ENCODE measurements at regions not wholly inside any gene's neighbourhood (a gene's known extent, or its start where the extent isn't known, plus 50 kb on each side); places are given as distances from the start of the nearest gene placed in this dataset.

DNA sequence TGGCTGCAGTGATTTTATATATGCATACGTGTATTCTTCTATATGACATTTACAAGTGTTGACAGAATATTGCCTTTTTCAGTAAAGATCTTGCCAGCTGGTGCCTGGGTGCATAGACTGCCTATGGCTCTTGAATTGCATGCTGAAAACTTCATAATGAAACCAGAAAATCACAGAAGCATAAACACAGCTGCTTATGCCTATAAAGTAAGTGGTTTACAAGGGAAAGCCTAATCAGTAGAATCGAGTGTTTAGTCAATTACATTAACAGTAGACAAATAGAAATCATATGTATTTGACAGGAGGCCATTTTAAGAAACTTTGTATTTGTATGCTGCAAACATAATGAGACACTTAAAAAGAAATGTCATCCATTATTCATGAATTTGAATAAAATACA lies 82.5 kb downstream of the TMEM168 start:
- no peak for TF ChIP-seq SIN3A (IDR thresholded peaks at IDR 0.05; ENCODE audit: borderline replicate concordance, insufficient read depth, low read depth, low read length)
- TF ChIP-seq, protein P1, sequence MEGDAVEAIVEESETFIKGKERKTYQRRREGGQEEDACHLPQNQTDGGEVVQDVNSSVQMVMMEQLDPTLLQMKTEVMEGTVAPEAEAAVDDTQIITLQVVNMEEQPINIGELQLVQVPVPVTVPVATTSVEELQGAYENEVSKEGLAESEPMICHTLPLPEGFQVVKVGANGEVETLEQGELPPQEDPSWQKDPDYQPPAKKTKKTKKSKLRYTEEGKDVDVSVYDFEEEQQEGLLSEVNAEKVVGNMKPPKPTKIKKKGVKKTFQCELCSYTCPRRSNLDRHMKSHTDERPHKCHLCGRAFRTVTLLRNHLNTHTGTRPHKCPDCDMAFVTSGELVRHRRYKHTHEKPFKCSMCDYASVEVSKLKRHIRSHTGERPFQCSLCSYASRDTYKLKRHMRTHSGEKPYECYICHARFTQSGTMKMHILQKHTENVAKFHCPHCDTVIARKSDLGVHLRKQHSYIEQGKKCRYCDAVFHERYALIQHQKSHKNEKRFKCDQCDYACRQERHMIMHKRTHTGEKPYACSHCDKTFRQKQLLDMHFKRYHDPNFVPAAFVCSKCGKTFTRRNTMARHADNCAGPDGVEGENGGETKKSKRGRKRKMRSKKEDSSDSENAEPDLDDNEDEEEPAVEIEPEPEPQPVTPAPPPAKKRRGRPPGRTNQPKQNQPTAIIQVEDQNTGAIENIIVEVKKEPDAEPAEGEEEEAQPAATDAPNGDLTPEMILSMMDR (IDR thresholded peaks at IDR 0.05): no peak

All from Panc1 (cell line).